KOPT-K1 (cell line): ENCODE measurements at regions not wholly inside any gene's neighbourhood (a gene's known extent, or its start where the extent isn't known, plus 50 kb on each side); places are given as distances from the start of the nearest gene placed in this dataset.
A peak's percentile ranks its signal among the peaks of the same experiment; 100 is the strongest.

Experiments
- H3K27ac ChIP-seq: fragments of 200-600 bp; sonication (generic); 2 replicates; pipeline ENCODE4 v1.5.1; 2016; ENCODE audit warnings: antibody characterized with exemption, mild to moderate bottlenecking, low read depth, low read length; ENCODE audit not compliant: poor library complexity, severe bottlenecking
- H3K36me3 ChIP-seq: fragments of 200-600 bp; sonication (generic); 2 replicates; pipeline ENCODE4 v1.5.1; 2017; ENCODE audit warnings: antibody characterized with exemption, mild to moderate bottlenecking, low read length, moderate library complexity; ENCODE audit not compliant: insufficient read depth
- H3K9me3 ChIP-seq: fragments of 200-600 bp; sonication (generic); 2 replicates; pipeline ENCODE4 v1.5.1; 2017; ENCODE audit warnings: antibody characterized with exemption, low read length, mild to moderate bottlenecking; ENCODE audit not compliant: insufficient read depth, poor library complexity, severe bottlenecking

DNA sequence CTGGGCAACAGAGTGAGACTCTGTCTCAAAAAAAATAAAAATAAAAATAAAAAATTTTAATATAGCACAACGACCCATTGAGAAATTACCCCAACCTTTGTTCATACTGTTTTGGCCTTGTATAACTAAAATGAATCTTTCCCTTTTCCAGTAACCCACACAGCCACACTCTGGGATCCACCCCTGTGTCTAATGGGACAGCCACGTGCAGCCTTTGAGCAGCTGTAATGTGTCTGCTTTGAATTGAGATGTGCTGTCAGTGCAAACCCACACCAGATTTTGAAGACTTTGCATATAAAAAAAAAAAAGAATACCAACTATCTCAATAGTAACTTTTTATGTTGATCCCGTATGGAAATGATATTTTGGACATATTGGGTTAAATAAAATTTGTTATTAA lies 112.7 kb upstream of the UBL3 start:
- Histone ChIP-seq H3K27ac (no peak overlapping the region), H3K36me3 (no peaks in the 10 kb centered on the region), H3K9me3 (no peaks in the 10 kb centered on the region)

DNA sequence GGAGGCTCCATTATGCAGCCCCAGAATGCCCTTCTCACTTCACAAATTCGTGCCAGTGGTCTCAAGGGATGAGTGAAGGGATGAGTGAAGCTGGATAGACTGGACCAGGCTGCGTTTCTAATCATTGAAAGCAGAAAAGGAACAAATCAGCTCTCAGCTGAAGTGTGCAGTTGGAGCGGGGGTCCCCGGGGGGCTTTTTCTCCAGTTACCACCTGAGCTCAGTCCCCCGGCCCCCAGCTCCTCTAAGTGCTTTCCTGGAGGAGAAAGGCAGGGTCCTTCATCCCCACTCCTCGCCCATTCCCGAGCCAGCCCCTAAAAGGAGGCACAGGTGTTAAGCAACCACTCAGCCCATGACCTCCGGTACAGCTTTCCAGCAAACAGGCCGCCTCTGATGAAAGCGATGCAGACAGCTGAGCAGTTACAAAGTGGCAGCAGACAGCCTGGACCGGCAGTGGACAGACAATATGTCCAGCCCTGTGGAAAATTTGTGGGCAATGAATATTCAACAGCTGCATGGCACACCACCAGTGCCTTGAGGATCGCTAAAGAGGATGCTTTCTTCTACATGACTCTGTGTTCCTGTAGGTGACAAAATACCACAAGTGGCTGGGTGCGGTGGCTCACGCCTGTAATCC lies 110.7 kb upstream of the UBL3 start:
- no peaks in the 10 kb centered on the region for H3K36me3 ChIP-seq
- H3K9me3 ChIP-seq: no peaks in the 10 kb centered on the region
- no peak overlapping the region for H3K27ac ChIP-seq

DNA sequence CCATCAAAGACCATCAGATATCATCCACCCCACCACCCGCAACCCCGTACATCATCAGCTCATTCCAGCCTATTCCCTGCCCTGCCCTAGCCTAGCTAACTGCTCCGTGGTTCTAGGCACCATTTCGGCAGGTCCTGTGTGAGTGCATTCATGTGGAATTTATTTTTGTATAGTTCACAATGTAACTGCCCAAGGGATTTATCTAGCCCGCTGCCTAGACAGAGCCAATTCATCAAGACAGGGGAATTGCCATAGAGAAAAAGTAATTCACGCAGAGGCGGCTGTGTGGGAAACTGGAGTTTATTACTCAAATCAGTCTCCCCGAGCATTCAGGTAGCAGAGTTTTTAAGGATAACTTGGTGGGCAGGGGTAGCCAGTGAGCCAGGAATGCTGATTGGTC lies 109.2 kb upstream of the UBL3 start:
- H3K27ac ChIP-seq: no peak overlapping the region
- no peaks in the 10 kb centered on the region for H3K9me3 ChIP-seq
- no peaks in the 10 kb centered on the region for H3K36me3 ChIP-seq

DNA sequence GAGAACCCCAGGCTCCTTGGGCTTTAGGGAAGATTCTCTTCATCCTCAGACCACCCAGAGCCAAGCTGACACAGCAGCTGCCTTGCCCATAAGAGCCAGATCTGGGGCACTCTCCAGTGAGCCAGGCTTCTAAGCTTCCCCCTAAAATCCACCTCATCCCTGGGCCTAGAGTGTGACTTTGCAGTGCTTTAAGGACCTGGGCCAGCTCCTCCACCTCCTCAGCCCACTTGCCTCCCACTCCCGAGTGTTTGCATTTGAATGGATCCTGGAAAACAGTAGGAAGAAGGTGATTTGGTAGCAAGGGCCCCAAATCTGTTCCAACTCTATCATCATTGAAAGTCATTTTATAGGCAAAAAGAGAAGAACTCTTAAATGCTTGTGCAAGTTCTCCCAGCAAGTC lies 108.7 kb upstream of the UBL3 start:
- no peaks in the 10 kb centered on the region for H3K9me3 ChIP-seq
- H3K36me3 ChIP-seq: no peaks in the 10 kb centered on the region
- no peak overlapping the region for H3K27ac ChIP-seq

DNA sequence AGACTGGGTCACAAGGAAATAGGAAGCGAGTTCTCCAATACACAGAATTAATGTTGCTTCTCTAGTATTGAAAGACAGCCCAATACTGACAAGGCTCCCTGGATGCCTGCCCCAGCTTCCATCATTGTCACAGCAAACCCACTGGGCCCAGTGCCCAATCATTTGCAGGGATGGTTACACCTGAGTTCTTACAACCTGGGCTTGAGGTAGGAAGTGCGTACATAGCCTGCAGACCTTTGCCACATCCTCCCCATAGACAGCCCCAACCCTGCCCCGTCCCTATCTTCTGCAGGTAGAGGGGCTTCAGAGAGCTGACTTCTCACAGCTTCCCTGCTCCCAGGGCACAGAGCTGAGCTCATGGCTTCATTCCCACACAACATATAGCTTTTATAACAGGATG lies 108.1 kb upstream of the UBL3 start:
- Histone ChIP-seq H3K27ac (no peak overlapping the region), H3K36me3 (no peaks in the 10 kb centered on the region), H3K9me3 (no peaks in the 10 kb centered on the region)

DNA sequence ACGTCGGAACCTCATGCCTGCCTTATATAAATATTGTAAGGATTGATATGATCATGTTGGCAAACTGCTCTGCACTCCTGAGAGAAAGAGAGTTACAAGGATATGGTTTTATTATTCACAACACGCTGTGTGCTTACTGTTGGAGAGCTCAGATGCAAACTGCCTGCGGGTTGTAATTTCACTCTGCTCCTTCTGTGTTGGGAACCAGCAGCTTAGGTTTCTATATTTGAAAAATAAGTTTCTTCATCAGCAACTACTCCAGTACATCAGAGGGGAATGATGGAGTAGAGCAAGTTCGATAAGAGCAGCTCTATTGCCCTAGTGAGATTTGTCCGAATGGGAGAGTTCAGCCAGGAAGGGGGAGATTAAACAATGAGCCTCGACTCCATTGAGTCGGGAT lies 106.9 kb upstream of the UBL3 start:
- Histone ChIP-seq H3K27ac (no peak overlapping the region), H3K9me3 (no peaks in the 10 kb centered on the region), H3K36me3 (no peaks in the 10 kb centered on the region)

DNA sequence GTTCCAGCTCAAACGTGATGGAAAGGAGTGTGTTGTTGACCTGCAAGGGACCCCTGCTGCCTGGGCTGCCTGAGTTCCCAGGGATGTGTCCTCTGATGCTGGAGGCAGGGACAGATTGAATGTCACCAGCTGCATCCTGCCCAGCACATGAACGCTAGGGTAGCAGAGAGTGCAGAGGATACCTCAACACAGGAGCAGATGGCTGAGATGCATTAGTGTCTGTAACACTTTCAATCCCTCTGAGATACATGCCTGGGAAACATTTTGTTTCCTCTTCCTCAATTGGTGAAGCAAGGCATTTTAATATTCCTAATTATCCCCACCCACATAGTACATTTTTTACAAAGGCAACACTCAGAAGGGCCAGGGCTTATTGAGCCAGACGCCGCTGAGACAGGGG lies 106.4 kb upstream of the UBL3 start:
- Histone ChIP-seq H3K27ac (no peak overlapping the region), H3K9me3 (no peaks in the 10 kb centered on the region), H3K36me3 (no peaks in the 10 kb centered on the region)

DNA sequence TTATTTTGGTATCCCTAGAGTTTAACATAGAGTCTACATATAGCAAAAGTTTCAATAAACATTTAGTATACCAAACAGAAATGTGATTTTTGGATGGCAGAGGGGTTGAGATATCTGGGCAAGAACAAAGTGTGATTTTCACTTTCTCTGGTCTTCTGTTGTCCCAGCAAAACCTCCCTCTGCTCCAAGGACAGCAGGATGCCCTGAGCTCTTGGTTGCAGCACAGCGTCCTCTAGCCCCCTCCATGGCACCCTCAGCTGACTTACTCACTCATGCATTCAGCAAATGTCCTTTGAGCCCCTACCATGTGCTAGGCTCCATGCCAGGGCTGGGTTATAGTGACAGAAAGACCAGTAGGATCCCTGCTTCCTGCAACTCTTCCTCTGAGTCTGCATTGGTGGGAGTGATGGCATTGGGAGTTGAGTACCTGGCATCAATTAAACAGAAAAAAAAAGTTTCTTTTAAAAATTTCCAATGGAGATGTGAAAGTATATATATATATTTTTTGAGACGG lies 104.8 kb upstream of the UBL3 start:
- H3K36me3 ChIP-seq: no peaks in the 10 kb centered on the region
- H3K27ac ChIP-seq: no peak overlapping the region
- H3K9me3 ChIP-seq: no peaks in the 10 kb centered on the region

DNA sequence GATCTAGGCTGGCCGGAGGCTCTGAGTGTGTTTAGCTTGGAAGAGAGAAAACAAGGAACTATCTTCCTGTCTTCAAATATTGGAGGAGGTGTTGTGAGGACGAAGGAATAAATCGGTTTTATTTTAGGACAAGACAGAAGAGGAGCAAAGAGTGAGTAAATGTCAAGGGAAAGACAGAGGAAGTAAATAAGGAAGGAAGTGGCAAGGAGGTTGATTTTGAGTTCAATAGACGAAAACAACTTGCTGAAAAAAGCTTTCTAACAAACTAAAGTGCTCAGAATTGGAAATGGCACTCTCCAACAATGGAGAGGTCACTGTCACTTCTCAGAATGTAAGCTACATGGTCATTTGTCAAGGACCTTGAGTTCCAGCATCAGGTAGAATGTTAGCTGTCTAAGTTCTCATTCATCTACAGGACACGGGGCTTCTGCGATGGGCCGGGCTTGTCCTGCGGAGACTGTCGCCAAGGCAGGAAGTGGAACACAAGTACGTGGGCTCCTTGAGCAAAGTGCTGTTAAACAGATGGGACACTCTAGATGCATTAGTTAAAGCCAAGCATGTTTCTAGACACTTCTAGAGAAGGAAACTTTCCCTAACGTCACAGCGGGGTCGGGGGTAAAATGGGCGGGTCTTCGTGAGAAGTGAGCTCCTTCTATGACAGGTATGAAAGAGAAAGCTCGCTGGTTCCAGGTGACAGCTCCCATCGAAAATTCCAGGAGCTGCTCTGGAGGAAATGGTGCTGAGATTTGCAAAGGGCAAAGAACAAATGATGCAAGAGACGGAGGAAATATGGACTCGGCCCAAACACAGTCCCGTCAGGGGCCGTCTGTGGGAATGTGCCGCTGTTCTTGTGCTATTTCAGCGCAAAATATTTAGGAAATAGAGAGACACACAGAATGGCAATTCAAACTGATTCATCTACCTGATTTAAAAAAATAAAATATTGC lies 103.9 kb upstream of the UBL3 start:
- peak overlapping the region; percentile 6 for H3K27ac ChIP-seq
- H3K9me3 ChIP-seq: no peaks in the 10 kb centered on the region
- no peaks in the 10 kb centered on the region for H3K36me3 ChIP-seq

DNA sequence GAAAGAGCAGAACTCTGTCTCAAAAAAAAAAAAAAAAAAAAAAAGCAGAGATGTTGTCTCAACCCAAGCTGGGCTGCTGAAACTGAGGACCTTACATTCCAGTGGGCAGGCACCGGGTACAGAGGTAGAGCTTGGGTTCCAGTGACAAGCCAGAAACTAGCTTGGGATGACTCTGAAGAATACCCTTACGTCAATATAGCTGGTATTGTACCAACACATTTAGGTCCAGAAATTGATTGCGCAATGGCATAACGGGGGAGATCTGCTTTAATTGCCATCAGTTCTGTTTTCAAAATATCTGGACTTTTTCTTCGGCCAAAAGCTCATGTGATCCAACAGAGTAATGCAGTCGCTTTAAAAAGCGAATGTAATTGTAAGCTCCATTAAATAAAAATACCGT lies 103.1 kb upstream of the UBL3 start:
- Histone ChIP-seq H3K9me3 (no peaks in the 10 kb centered on the region), H3K36me3 (no peaks in the 10 kb centered on the region), H3K27ac (no peak overlapping the region)

DNA sequence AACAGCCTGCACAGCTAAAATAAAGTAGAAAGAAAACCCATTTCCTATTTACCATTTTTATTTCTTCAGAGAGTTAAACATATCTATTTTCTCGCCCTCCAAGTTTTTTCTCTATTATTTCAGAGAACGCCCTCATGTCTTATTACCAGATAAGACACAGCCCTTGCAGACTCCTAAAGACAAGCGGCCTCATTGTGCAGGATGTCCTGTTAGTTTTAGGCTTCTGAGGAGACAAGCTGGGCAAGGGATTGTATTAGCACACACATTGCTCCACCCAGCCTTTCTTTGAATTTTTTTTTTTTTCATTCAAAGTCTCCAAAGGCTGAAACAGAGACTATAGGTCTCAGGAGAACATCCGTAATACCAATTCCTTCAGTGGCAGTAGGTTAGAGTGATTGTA lies 101.8 kb upstream of the UBL3 start:
- Histone ChIP-seq H3K27ac (no peak overlapping the region), H3K9me3 (no peaks in the 10 kb centered on the region), H3K36me3 (no peaks in the 10 kb centered on the region)

DNA sequence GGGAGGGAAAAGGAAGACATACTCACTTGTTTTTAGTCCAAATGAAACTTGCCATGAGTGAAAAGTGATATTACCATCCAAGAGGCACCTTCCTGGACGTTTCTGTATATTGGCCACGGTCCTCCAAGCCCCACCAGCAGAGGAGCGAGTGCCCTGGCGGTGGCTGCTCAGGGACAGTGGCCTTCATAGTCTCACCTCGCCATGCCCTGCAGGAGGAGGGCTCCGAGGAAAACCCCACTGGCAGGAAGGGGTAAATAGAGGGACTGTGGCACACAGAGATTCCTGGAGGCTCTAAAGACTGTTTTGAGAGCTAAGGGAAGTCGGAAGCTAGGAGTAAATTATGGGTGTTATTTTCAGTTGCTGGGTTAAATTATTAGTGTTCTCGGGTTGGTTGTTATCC lies 98.4 kb upstream of the UBL3 start:
- Histone ChIP-seq H3K9me3 (no peaks in the 10 kb centered on the region), H3K36me3 (no peaks in the 10 kb centered on the region), H3K27ac (no peak overlapping the region)

DNA sequence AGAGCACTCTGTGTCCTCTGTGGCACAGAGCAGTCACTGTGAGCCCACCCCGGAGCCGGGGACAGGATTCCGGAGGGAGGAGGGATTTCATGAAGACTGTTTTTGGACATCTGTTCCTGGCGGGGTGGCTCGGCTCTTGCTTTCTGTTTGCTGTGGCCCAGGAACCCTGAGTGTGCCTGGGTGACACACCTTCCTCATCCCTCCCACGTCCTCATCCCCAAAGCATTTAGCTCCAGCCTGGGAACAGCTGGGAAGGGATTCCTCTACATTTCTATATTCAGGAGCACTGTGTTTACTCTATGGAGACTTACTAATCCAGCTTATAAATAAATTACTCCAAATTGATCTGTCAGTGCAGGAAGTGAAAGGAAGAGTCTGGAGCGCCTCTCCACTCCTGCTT lies 97.8 kb upstream of the UBL3 start:
- Histone ChIP-seq H3K27ac (no peak overlapping the region), H3K9me3 (no peaks in the 10 kb centered on the region), H3K36me3 (no peaks in the 10 kb centered on the region)

DNA sequence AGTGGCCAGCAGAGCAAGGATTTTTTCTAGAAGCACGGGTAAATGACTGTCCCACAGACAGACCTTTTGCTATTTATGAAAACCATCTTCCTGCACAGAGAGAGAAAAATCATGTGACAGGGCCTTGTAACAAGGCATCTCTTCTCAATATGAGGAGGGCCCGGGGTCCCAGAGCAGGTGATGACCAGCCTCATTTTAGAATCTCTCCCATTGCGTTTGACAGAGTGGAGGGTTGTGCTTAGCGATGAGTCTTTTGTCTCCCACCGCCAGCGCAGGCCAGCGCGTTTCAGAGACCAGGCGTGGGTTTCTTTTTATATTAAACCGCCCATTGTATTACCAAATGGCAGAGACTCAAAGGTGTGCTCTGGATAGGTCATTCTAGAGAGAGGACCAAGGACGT lies 97.4 kb upstream of the UBL3 start:
- H3K9me3 ChIP-seq: no peaks in the 10 kb centered on the region
- H3K27ac ChIP-seq: no peak overlapping the region
- no peaks in the 10 kb centered on the region for H3K36me3 ChIP-seq

DNA sequence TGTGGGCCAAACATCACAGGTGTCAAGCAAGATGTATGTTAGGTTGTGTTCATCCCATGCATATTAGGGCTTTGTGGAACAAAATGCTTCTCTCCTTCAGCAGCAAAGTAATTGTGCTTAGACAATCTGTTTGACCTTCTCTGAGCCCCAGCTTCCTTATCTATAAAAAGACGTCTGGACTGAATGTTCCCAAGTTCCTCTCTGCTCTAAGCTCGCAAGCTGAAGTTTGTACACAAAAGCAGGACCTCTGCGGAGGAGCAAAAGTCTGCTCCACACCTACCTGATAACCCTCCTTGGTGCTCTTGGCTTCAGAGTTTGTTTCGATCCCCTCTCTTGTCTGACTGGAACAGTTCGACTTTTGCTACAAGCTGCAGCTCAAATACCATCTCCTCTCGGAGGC lies 95.7 kb upstream of the UBL3 start:
- H3K9me3 ChIP-seq: no peaks in the 10 kb centered on the region
- no peak overlapping the region for H3K27ac ChIP-seq
- no peaks in the 10 kb centered on the region for H3K36me3 ChIP-seq

DNA sequence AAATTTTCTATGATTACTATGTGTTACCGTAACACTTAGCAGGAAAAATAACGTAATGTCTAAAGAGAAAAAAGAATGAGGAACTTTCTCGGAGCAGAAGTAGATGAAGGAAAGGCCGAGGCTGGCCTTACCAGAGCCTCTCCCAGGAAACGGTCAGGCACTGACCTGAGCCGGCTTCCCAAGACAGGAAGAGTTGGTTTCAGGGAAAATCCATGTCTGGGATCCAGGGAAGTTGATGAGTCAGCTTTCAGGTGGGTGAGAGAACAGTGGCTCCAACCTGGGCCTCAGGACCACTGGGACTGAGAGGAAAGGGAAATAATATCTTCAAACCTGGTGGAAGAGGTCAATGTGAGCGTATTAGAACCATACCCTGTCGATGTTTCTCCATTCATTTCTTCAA lies 93.3 kb upstream of the UBL3 start:
- Histone ChIP-seq H3K36me3 (no peaks in the 10 kb centered on the region), H3K9me3 (no peaks in the 10 kb centered on the region), H3K27ac (no peak overlapping the region)
